GM19035 (cell line): ENCODE measurements at regions not wholly inside any gene's neighbourhood (a gene's known extent, or its start where the extent isn't known, plus 50 kb on each side); places are given as distances from the start of the nearest gene placed in this dataset.

Source experiments
- ATAC-seq: cut with Tn5 transposase; IDR thresholded peaks from one replicate; pipeline ENCODE4 v1.9.1; 2021; ENCODE audit not compliant: unreplicated experiment

- ATAC-seq = no peak
Measured at GRCh38 chr2:223508372-223508771, 93.8 kb downstream of the SCG2 start.

GRCh38 chr2:223510713-223511112 lies 91.4 kb downstream of the SCG2 start:
- no peak for ATAC-seq

- ATAC-seq = no peak
Measured at GRCh38 chr2:223511168-223511567, 91.0 kb downstream of the SCG2 start.

GRCh38 chr2:223513771-223514455 lies 88.2 kb downstream of the SCG2 start:
- ATAC-seq = no peak

GRCh38 chr2:223519471-223519870 lies 82.7 kb downstream of the SCG2 start:
- ATAC-seq = no peak

GRCh38 chr2:223522796-223523195 lies 79.4 kb downstream of the SCG2 start:
- no peak for ATAC-seq

- no peak for ATAC-seq
Measured at GRCh38 chr2:223523551-223524001, 78.6 kb downstream of the SCG2 start.

GRCh38 chr2:223524066-223524465 lies 78.1 kb downstream of the SCG2 start:
- no peak for ATAC-seq

- no peak for ATAC-seq
Measured at GRCh38 chr2:223526106-223526505, 76.1 kb downstream of the SCG2 start.

- ATAC-seq = no peak
Measured at GRCh38 chr2:223528036-223528435, 74.1 kb downstream of the SCG2 start.

GRCh38 chr2:223529696-223530095 lies 72.5 kb downstream of the SCG2 start:
- no peak for ATAC-seq

GRCh38 chr2:223530811-223531210 lies 71.3 kb downstream of the SCG2 start:
- ATAC-seq = no peak

- ATAC-seq = no peak
Measured at GRCh38 chr2:223532161-223532560, 70.0 kb downstream of the SCG2 start.

- no peak for ATAC-seq
Measured at GRCh38 chr2:223532712-223533111, 69.4 kb downstream of the SCG2 start.

- no peak for ATAC-seq
Measured at GRCh38 chr2:223536546-223536945, 65.6 kb downstream of the SCG2 start.

GRCh38 chr2:223537115-223537514 lies 65.0 kb downstream of the SCG2 start:
- no peak for ATAC-seq

GRCh38 chr2:223537651-223538601 lies 64.2 kb downstream of the SCG2 start:
- no peak for ATAC-seq

GRCh38 chr2:223538920-223539440 lies 63.2 kb downstream of the SCG2 start:
- no peak for ATAC-seq

GRCh38 chr2:223541546-223541945 lies 60.6 kb downstream of the SCG2 start:
- ATAC-seq = no peak

GRCh38 chr2:223542501-223542900 lies 59.7 kb downstream of the SCG2 start:
- ATAC-seq = no peak

- no peak for ATAC-seq
Measured at GRCh38 chr2:223545406-223545805, 56.8 kb downstream of the SCG2 start.

- no peak for ATAC-seq
Measured at GRCh38 chr2:223545830-223546229, 56.3 kb downstream of the SCG2 start.
